NB4 (cell line): ENCODE measurements at regions not wholly inside any gene's neighbourhood (a gene's known extent, or its start where the extent isn't known, plus 50 kb on each side); places are given as distances from the start of the nearest gene placed in this dataset.

Source experiments
- CTCF ChIP-seq: IDR thresholded peaks from one replicate; pipeline ENCODE4 v1.5.1; 2012; ENCODE audit warnings: low read depth, low read length
- MAX ChIP-seq: IDR thresholded peaks from 2 replicates; pipeline ENCODE4 v1.6.1; 2011; ENCODE audit warnings: low read depth, low read length
- MYC ChIP-seq: IDR thresholded peaks from 2 replicates; pipeline ENCODE4 v1.6.1; 2011; ENCODE audit warnings: low read depth, low read length
- POLR2A ChIP-seq: IDR thresholded peaks from 2 replicates; pipeline ENCODE4 v1.6.1; 2011; ENCODE audit warnings: mild to moderate bottlenecking; ENCODE audit not compliant: insufficient read length; ENCODE audit errors: extremely low read depth

GRCh38 chr3:101936419-101937356 is 87.4 kb downstream of the NFKBIZ start:
- TF ChIP-seq CTCF (no peak), MAX (no peak), POLR2A (no peak), MYC (no peak)
